GM12864 (cell line): ENCODE measurements at regions not wholly inside any gene's neighbourhood (a gene's known extent, or its start where the extent isn't known, plus 50 kb on each side); places are given as distances from the start of the nearest gene placed in this dataset.

ENCODE experiments used
- DNase-seq: peaks from one replicate; pipeline ENCODE4 v3.0.0-alpha.2; 2011; ENCODE audit warnings: low read depth
- H3K4me3 ChIP-seq: 2 replicates; pipeline ENCODE4 v1.5.1; 2011; ENCODE audit warnings: mild to moderate bottlenecking, low read depth, low read length, control low read depth
- TF ChIP-seq, protein P1 (sequence below): IDR thresholded peaks from 2 replicates; pipeline ENCODE4 v1.5.1; 2011; ENCODE audit warnings: low read depth, mild to moderate bottlenecking, moderate library complexity, low read length, control low read depth, inconsistent platforms; ENCODE audit errors: missing control alignments

DNA sequence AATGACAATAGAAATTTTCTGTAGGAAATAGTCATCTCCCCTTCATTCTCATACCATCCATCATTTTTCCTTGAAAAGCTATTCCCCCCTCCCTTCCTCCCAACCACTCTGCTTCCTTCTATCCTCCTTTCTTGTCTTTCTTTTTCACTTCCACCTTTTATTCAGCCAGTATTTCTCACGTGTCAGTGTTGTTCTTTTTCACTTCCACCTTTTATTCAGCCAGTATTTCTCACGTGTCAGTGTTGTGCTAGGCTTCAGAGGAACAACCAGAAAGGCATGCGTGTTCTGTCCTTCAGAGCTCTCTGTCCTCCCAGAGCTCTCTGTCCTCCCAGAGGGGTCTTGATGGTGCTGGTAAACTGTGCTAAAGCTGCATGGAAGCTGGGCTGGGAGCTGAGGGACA lies 419.6 kb downstream of the GADD45G start:
- no peak for DNase-seq
- TF ChIP-seq, protein P1, sequence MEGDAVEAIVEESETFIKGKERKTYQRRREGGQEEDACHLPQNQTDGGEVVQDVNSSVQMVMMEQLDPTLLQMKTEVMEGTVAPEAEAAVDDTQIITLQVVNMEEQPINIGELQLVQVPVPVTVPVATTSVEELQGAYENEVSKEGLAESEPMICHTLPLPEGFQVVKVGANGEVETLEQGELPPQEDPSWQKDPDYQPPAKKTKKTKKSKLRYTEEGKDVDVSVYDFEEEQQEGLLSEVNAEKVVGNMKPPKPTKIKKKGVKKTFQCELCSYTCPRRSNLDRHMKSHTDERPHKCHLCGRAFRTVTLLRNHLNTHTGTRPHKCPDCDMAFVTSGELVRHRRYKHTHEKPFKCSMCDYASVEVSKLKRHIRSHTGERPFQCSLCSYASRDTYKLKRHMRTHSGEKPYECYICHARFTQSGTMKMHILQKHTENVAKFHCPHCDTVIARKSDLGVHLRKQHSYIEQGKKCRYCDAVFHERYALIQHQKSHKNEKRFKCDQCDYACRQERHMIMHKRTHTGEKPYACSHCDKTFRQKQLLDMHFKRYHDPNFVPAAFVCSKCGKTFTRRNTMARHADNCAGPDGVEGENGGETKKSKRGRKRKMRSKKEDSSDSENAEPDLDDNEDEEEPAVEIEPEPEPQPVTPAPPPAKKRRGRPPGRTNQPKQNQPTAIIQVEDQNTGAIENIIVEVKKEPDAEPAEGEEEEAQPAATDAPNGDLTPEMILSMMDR, result no peak
- no peak overlapping the region for H3K4me3 ChIP-seq

DNA sequence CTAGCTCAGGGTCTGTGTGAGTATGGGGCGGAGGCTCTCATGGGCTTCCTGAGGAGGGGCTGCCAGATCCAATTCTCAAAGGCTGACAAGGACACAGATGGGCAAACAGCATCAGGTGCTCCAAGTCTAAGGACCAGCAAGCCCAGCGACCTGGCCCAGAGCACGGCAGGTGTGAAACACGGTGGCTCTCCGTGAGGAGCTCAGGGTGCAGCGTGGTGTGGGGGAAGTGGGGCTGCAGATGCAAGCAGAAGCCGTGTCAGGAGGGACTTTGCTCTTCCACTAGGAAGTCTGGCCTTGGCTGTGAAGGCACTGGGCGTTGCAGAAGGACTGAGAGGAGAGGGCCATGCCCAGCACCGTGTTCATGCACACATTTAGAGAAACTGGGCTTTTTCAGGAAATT lies 420.0 kb downstream of the GADD45G start:
- no peak overlapping the region for H3K4me3 ChIP-seq
- TF ChIP-seq, protein P1, result no peak
- no peak for DNase-seq

DNA sequence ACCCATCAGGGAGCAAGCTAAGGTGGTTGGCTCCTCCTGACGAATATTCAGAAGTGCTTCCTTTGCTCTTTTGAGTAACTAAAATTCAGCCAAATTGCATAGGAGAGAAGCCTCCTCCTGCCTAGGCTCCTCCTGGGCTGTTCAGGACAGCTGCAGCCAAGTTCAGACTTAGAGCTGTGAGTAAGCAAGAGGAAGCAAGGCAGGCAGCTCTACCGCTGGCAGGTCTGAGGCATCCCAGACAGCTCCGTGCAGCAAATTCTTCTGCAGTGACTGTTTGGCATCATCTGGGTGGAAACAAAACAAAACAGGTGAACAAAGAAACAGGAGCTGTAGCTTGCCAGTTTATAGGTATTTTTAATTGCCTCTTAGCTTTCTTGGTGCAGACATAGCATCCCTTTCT lies 421.0 kb downstream of the GADD45G start:
- no peak for DNase-seq
- TF ChIP-seq, protein P1, result no peak
- no peak overlapping the region for H3K4me3 ChIP-seq

DNA sequence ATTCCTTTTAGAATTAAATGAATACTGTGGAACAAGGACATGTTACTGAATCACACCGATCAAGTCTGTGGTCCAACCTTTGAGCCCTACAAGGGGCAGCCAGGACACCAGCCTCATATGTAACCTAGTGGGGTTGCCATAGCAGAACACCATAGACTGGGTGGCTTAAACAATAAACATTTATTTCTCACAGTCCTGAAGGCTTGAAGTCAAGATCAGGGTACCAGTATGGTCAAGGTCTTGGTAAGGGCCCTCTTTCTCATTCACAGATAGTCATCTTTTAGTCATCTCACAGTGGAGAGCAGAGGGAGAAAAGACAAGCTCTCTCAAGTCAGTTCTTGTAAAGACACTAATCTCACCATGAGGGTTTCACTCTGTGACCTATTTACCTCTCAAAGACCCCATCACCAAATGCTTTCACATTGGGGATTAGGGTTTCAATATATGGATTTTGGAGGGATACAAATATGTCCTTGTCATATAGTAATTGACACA lies 422.5 kb downstream of the GADD45G start:
- DNase-seq, result no peak
- H3K4me3 ChIP-seq, result no peak overlapping the region
- TF ChIP-seq, protein P1, result no peak

DNA sequence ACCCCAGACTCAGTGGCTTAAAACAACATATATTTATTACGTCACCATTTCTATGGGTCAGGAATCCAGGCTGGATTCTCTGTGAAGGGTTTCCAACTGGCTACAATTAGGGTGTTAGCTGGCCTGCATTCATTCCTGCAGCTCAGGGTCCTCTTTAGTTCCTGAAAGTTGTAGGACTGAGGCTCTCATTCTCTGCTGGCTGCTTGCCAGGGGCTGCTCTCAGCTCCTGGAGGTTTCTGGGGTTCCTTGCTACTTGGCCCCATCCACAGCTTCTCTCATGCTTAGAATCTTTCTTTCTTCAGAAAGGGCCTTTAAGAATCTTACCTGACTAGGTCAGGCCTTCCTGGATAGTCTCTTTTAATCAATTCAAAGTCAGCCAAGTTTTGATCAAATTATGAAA lies 424.6 kb downstream of the GADD45G start:
- TF ChIP-seq, protein P1, result no peak
- no peak overlapping the region for H3K4me3 ChIP-seq
- no peak for DNase-seq

DNA sequence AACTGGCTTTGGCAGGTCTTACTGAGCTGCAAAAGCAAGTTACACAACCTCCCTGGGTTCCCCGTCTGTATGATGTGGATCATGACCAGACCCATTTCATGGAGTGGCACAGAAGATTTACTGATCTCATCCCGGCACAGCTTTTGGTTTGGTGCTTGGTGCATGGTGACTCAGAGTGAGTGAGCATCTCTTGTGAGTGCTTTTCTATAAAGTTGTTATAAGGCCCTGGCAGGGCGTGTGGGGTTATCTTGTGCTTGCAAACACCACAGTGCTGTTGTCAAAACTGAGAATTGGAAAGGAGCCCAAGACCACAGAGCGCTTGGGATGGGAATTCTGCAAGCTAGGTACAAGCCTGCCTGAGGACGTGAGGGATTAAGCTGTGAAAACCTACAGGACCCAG lies 425.2 kb downstream of the GADD45G start:
- no peak for DNase-seq
- TF ChIP-seq, protein P1, result no peak
- H3K4me3 ChIP-seq, result no peak overlapping the region

DNA sequence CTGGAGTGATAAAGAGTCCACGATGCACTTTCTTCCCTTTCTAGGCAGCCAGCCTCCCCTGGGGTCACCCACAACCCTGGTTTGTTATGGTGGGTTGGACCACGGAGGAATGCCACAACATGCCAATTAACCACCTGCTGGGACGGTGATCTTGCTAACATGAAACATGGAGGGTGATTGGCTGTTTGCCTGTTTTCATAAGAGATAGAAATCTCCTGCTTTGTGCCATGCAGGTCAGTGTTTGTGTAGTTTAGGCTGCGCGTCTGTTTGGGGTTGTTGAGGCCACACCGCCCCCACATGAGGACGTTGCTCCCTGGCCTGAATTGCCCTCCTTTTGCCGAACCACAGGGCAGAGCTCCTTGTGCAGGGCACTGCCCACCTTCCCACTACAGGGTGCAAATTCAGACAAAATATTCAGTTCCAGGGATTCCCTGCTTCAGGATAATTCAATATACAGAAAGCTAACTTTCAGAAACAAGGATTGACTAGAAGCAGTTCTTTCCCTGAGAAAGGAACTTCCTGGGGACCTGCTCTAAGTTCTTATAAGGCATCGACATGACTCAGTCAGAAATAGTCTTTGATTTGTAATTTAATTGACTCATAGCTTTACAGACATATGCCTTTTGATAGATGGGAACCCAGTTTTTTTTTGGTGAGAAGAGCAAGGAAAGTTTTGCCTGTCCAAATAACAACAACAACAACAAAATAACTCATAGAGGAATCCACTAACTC lies 427.6 kb downstream of the GADD45G start:
- DNase-seq, result no peak
- TF ChIP-seq, protein P1, result no peak
- H3K4me3 ChIP-seq, result no peak overlapping the region
